Omental fat pad (tissue), 3 donors: ENCODE measurements at regions not wholly inside any gene's neighbourhood (a gene's known extent, or its start where the extent isn't known, plus 50 kb on each side); places are given as distances from the start of the nearest gene placed in this dataset.

ENCODE experiments used
- ATAC-seq: fragments of 150-250 bp; one replicate; pipeline ENCODE4 v1.9.1; 2016; ENCODE audit warnings: mild to moderate bottlenecking, moderate library complexity; ENCODE audit not compliant: low FRiP score
- DNase-seq: peaks from one replicate; pipeline ENCODE4 v3.0.0-alpha.2; 2019; ENCODE audit warnings: low spot score
- TF ChIP-seq, protein P1 (sequence below), 3 donors: fragments of 450-650 bp; IDR thresholded peaks; one replicate each; pipeline ENCODE4 v1.5.1; 2016 to 2017; ENCODE audit warnings: antibody characterized with exemption in 3 of 3, mild to moderate bottlenecking in 3 of 3, moderate library complexity in 2 of 3

DNA sequence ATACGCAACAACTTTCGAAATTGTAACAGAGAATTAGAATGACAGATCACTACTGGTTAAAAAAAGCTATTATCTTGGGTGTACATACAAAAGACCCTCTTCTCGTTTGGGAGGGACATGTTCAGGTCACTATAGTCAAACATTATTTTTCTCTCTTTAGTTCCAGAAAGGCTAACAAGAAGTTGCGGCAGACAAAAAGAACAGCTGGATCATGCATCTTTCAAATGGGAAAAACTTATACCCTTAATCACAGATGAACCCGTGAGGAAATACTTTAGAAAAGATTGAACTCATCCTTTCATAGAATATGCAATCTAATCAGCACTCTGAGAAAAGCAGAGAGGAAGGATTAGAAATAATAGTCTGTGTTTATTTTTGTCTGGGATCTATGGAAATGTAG is 72.5 kb downstream of the EVX1 start:
- ATAC-seq (no peak), DNase-seq (no peak)
- TF ChIP-seq, protein P1, sequence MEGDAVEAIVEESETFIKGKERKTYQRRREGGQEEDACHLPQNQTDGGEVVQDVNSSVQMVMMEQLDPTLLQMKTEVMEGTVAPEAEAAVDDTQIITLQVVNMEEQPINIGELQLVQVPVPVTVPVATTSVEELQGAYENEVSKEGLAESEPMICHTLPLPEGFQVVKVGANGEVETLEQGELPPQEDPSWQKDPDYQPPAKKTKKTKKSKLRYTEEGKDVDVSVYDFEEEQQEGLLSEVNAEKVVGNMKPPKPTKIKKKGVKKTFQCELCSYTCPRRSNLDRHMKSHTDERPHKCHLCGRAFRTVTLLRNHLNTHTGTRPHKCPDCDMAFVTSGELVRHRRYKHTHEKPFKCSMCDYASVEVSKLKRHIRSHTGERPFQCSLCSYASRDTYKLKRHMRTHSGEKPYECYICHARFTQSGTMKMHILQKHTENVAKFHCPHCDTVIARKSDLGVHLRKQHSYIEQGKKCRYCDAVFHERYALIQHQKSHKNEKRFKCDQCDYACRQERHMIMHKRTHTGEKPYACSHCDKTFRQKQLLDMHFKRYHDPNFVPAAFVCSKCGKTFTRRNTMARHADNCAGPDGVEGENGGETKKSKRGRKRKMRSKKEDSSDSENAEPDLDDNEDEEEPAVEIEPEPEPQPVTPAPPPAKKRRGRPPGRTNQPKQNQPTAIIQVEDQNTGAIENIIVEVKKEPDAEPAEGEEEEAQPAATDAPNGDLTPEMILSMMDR (IDR thresholded peaks at IDR 0.05) = no peak

DNA sequence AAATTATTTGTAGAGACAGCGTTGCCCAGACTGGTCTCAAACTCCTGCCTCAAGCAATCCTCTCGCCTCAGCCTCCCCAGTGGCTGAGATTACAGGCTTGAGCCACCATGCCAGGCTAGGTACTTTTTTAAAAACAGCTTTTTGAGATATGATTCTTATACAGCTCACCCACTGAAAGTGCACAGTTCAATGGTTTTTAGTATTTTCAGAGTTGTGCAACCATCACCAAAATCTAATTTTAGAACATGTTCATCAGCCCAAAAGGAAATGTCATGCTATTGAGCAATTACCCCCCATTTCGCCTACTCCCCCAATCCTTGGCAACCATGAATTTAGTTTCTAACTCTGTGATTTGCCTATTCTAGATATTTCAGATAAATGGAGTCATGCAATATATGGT is 73.7 kb downstream of the EVX1 start:
- ATAC-seq (peak; percentile 70), DNase-seq (no peak)
- TF ChIP-seq, protein P1 (IDR thresholded peaks at IDR 0.05) = no peak

DNA sequence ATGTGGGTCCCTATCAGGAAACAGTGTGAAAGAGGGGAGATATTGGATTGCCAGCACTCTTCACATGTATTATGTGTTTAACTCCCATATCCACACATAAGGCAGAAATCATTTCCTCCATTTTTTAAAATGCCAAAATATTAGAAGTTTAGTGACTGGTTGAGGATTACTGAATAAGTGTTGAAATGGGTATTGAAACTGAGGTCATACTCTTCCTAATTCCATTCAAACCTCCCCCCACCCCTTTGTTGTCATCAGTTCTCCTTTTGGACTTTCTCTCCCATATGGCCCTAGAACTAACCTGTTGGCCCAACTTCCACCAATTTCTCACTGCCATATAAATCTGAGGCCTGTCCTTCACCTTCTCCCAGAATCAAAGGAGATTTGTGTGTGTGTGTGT is 81.6 kb downstream of the EVX1 start:
- TF ChIP-seq, protein P1 (IDR thresholded peaks at IDR 0.05) = no peak
- ATAC-seq (no peak), DNase-seq (no peak)

DNA sequence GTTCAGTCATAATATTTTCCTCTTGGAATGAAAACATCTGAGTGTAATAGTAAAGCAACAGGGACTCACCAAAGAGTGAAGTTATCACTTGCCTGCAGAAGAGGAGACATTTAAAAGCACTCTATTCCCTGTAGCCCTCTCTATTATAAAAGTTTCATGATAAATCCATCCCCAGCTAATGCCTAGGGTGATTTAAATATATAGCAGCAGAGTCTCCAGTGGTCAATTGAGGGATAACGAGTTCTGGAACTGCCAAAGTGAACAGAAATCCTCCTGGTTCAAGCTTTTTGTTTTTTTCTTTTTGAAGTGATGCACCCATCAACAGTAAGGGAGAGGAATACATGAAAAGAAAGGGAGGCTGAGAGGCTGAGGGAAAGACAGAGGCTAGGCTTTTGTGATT is 87.3 kb downstream of the EVX1 start:
- TF ChIP-seq, protein P1 (IDR thresholded peaks at IDR 0.05) = no peak
- ATAC-seq (no peak), DNase-seq (no peak)

DNA sequence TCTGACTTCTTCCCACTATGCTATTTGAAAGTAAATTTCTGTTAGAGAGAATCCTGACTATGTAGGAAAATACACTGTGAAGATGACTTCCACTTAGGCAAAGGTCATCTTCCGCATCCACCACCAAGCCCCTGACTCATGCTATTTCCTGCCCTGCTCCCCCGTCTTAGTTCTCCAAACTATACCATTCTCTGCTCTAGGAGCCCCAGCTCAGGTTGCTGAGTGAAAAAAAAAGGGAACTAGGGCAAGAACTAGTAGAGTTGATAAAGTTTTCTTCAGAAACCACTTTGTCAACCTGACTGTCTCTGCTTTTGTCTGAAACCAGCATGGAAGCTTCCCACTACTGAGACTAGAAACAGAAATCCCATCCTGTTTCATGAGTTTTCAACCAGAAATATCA is 96.9 kb downstream of the EVX1 start:
- ATAC-seq (no peak), DNase-seq (no peak)
- TF ChIP-seq, protein P1 (IDR thresholded peaks at IDR 0.05) = no peak

DNA sequence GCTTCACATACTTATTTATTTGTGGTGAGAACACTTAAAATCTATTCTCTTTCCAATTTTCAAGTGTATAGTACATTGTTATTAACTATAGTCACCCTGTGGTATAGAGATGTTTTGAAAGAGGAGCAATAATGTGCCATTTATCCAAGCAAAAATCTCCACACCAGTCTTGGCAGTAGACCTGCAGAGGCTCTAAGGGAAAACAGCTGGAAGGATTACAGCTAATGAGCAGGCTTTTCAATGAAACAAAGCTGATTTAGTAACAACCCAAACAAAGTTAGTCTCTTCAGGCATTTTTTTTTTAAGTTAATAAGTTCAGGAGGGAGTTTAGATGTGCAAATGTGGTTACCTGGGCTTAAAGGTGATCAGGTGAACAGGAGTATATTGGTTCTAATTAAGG is 101.9 kb downstream of the EVX1 start:
- TF ChIP-seq, protein P1 (IDR thresholded peaks at IDR 0.05) = no peak
- no peak for ATAC-seq

DNA sequence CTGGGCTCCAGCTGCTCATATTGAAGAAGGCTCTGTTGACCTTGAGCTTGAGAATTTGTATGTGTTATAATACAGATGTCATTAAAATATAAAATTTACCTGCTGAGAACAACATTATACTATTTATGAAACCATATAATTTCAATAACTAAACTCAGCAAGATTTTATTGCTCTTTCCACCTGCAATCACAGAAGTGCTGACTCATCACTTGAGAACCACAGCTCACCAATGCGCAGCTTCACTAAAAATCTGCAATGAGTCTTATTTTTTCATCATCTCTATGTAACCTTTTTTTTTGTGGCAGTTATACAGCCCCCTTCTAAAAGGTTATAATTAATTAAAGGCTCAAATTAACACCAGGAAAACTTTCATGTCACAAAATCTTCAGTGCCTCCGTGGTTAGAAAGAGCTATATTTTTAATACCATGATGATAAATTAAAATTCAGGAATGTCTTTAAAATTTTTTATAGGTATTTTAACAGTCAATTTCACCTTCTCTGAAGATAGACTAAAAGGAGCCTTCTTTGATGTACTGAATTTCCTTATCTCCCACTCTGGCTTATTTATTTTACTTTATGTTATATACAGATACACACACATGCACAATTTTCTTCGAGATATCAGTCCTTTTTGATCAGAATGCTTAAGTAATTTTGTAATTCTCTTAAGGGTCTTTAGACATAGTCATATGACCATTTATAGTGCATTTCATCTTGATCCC is 102.7 kb downstream of the EVX1 start:
- TF ChIP-seq, protein P1 (IDR thresholded peaks at IDR 0.05) = no peak
- DNase-seq (no peak), ATAC-seq (no peak)

More for the DNA sequence above, 101.9 kb downstream of the EVX1 start:
- no peak for DNase-seq
